PC-3 (cell line): ENCODE measurements at regions not wholly inside any gene's neighbourhood (a gene's known extent, or its start where the extent isn't known, plus 50 kb on each side); places are given as distances from the start of the nearest gene placed in this dataset.

ENCODE experiments used
- ATAC-seq: fragments of 200-7000 bp; cut with Tn5 transposase; 2 replicates; pipeline ENCODE4 v1.9.1; 2020; ENCODE audit warnings: mild to moderate bottlenecking, moderate library complexity
- BruUV-seq: library from RNA; stranded (reverse); fragments of 400-500 nt; replicated peaks from 2 replicates; lab custom pipeline; 2021; lab: Mats Ljungman, UMichigan
- CTCF ChIA-PET: fragments of 300-600 bp; sonication (Branson Sonifier 250); formaldehyde crosslinking; loops from one replicate; lab custom pipeline; 2022; ENCODE audit warnings: antibody characterized with exemption; lab: Charles Lee
- POLR2A ChIA-PET: fragments of 300-600 bp; sonication (Branson Sonifier 250); formaldehyde crosslinking; loops from one replicate; lab custom pipeline; 2022; ENCODE audit warnings: antibody characterized with exemption; ENCODE audit not compliant: unreplicated experiment; lab: Charles Lee
- DNase-seq: peaks from one replicate; pipeline ENCODE4 v3.0.0-alpha.2; 2015
- H2AFZ ChIP-seq: fragments of 300-600 bp; sonication (generic); 2 replicates; pipeline ENCODE4 v1.6.0; 2016; ENCODE audit warnings: antibody characterized with exemption, low read length
- H3F3A ChIP-seq: fragments of 300-600 bp; sonication (generic); one replicate; pipeline ENCODE4 v1.6.0; 2017; ENCODE audit warnings: antibody characterized with exemption, low read length, control low read depth, mild to moderate bottlenecking; ENCODE audit not compliant: unreplicated experiment
- H3K27ac ChIP-seq: fragments of 300-600 bp; sonication (generic); 2 replicates; pipeline ENCODE4 v1.5.1; 2016; ENCODE audit warnings: mild to moderate bottlenecking, low read length
- H3K27me3 ChIP-seq: fragments of 300-600 bp; sonication (generic); 2 replicates; pipeline ENCODE4 v1.6.1; 2016; ENCODE audit warnings: low read length, mixed read lengths
- H3K36me3 ChIP-seq: fragments of 300-600 bp; sonication (generic); 2 replicates; pipeline ENCODE4 v1.6.1; 2016; ENCODE audit warnings: low read depth, mixed run types, low read length, mixed read lengths
- H3K4me1 ChIP-seq: fragments of 300-600 bp; sonication (generic); 2 replicates; pipeline ENCODE4 v1.5.1; 2016; ENCODE audit warnings: low read length; ENCODE audit not compliant: insufficient read depth
- H3K4me2 ChIP-seq: fragments of 300-600 bp; sonication (generic); 2 replicates; pipeline ENCODE4 v1.6.0; 2016; ENCODE audit warnings: low read length
- H3K4me3 ChIP-seq: fragments of 300-600 bp; sonication (generic); 2 replicates; pipeline ENCODE4 v1.5.1; 2016; ENCODE audit warnings: mild to moderate bottlenecking, low read length, mixed read lengths
- H3K79me2 ChIP-seq: fragments of 300-600 bp; sonication (generic); 2 replicates; pipeline ENCODE4 v1.6.1; 2017; ENCODE audit warnings: low read length, mixed read lengths
- H3K9ac ChIP-seq: fragments of 300-600 bp; sonication (generic); 2 replicates; pipeline ENCODE4 v1.6.0; 2016; ENCODE audit warnings: mild to moderate bottlenecking, low read length
- H3K9me2 ChIP-seq: fragments of 300-600 bp; sonication (generic); replicated peaks from 2 replicates; pipeline ENCODE4 v1.6.1; 2016; ENCODE audit warnings: mixed run types, low read length, mixed read lengths
- H3K9me3 ChIP-seq: fragments of 300-600 bp; sonication (generic); 2 replicates; pipeline ENCODE4 v1.6.1; 2016; ENCODE audit warnings: low read length, mixed read lengths
- H4K20me1 ChIP-seq: fragments of 300-600 bp; sonication (generic); 2 replicates; pipeline ENCODE4 v1.6.1; 2016; ENCODE audit warnings: low read length, mixed read lengths
- CTCF ChIP-seq: fragments of 300-600 bp; sonication (generic); conservative IDR thresholded peaks from 2 replicates; pipeline ENCODE4 v1.5.1; 2017; ENCODE audit warnings: antibody characterized with exemption, low read depth, mild to moderate bottlenecking, low read length
- EZH2 ChIP-seq: fragments of 300-600 bp; sonication (generic); IDR thresholded peaks from one replicate; pipeline ENCODE4 v1.6.1; 2017; ENCODE audit warnings: antibody characterized with exemption, mild to moderate bottlenecking, low read length; ENCODE audit not compliant: unreplicated experiment
- EZH2phosphoT487 ChIP-seq: fragments of 300-600 bp; sonication (generic); IDR thresholded peaks from 2 replicates; pipeline ENCODE4 v1.6.1; 2018; ENCODE audit warnings: mild to moderate bottlenecking, antibody characterized with exemption, low read length, borderline replicate concordance
- intact Hi-C: fragments of 100-400 bp; cut with micrococcal nuclease; formaldehyde crosslinking; loops from 2 replicates; pipeline ENCODE4 v1.9.0; 2023

- peaks cover 14% of the 10 kb centered on the region for H3K4me1 ChIP-seq
- intact Hi-C loops = no loop called here
- H3K4me3 ChIP-seq = no peak overlapping the region
- ATAC-seq (peak; percentile 31; the same call in 1 of the 2 replicates), DNase-seq (peak; percentile 44)
- H3K9me3 ChIP-seq = no peaks in the 10 kb centered on the region
- TF ChIP-seq EZH2phosphoT487 = no peak
- TF ChIP-seq CTCF = no peak
- no peak for TF ChIP-seq EZH2
- peaks cover 86% of the 10 kb centered on the region for H3K27me3 ChIP-seq
- no peak overlapping the region for H3K27ac ChIP-seq
- 0 out of 2 replicates have a peak overlapping the region, but pooled peaks have one; percentile 3 for H3K4me2 ChIP-seq
- ChIA-PET CTCF (no interaction called here), POLR2A (no interaction called here)
- BruUV-seq = no TSS peak
- H3K36me3 ChIP-seq = no peaks in the 10 kb centered on the region
- H4K20me1 ChIP-seq = no peaks in the 10 kb centered on the region
- no peaks in the 10 kb centered on the region for H3K79me2 ChIP-seq
- H3K9me2 ChIP-seq = no peaks in the 10 kb centered on the region
- H3F3A ChIP-seq = no peaks in the 10 kb centered on the region
- H2AFZ ChIP-seq = no peak overlapping the region
- H3K9ac ChIP-seq = no peak overlapping the region
Observed at GRCh38 chr2:66699793-66700676, 265.1 kb downstream of the MEIS1 start.

- no peaks in the 10 kb centered on the region for H3K79me2 ChIP-seq
- no peaks in the 10 kb centered on the region for H3K9me3 ChIP-seq
- POLR2A ChIA-PET = no interaction called here
- peaks cover 14% of the 10 kb centered on the region for H3K4me1 ChIP-seq
- no peaks in the 10 kb centered on the region for H4K20me1 ChIP-seq
- H3K9me2 ChIP-seq = no peaks in the 10 kb centered on the region
- no TSS peak for BruUV-seq
- H3K27ac ChIP-seq = no peak overlapping the region
- H3K9ac ChIP-seq = no peak overlapping the region
- DNase-seq = no peak
- H3F3A ChIP-seq = no peaks in the 10 kb centered on the region
- no peak overlapping the region for H3K4me3 ChIP-seq
- peaks cover 85% of the 10 kb centered on the region for H3K27me3 ChIP-seq
- H3K4me2 ChIP-seq = 0 out of 2 replicates have a peak overlapping the region, but pooled peaks have one; percentile 3
- TF ChIP-seq CTCF = no peak
- TF ChIP-seq EZH2 = no peak
- no peak for TF ChIP-seq EZH2phosphoT487
- intact Hi-C loops = no loop called here
- no peaks in the 10 kb centered on the region for H3K36me3 ChIP-seq
- no peak overlapping the region for H2AFZ ChIP-seq
- CTCF ChIA-PET = interaction anchor here (0.6 kb wide), 1 partner anchor 776 kb away, joined by 3 read pairs; no protein-coding TSS in a partner anchor
- no peak for ATAC-seq
Observed at GRCh38 chr2:66700677-66701066, 265.7 kb downstream of the MEIS1 start.

- no peak overlapping the region for H3K9ac ChIP-seq
- BruUV-seq = no TSS peak
- H3K36me3 ChIP-seq = no peaks in the 10 kb centered on the region
- H3F3A ChIP-seq = no peaks in the 10 kb centered on the region
- H3K79me2 ChIP-seq = no peaks in the 10 kb centered on the region
- no peak overlapping the region for H3K27ac ChIP-seq
- ChIA-PET CTCF (interaction anchor here (0.6 kb wide), 1 partner anchor 776 kb away, joined by 3 read pairs; no protein-coding TSS in a partner anchor), POLR2A (no interaction called here)
- TF ChIP-seq EZH2 (no peak), CTCF (no peak), EZH2phosphoT487 (no peak)
- H3K9me2 ChIP-seq = no peaks in the 10 kb centered on the region
- H3K9me3 ChIP-seq = no peaks in the 10 kb centered on the region
- peaks cover 14% of the 10 kb centered on the region for H3K4me1 ChIP-seq
- intact Hi-C loops = no loop called here
- no peak overlapping the region for H3K4me2 ChIP-seq
- H3K4me3 ChIP-seq = no peak overlapping the region
- DNase-seq (no peak), ATAC-seq (no peak)
- H2AFZ ChIP-seq = no peak overlapping the region
- no peaks in the 10 kb centered on the region for H4K20me1 ChIP-seq
- peaks cover 83% of the 10 kb centered on the region for H3K27me3 ChIP-seq
Observed at GRCh38 chr2:66701251-66701650, 266.3 kb downstream of the MEIS1 start.
